Epithelial cell of esophagus (primary cell): ENCODE measurements at regions not wholly inside any gene's neighbourhood (a gene's known extent, or its start where the extent isn't known, plus 50 kb on each side); places are given as distances from the start of the nearest gene placed in this dataset.

Experiments
- DNase-seq: peaks from one replicate; pipeline ENCODE4 v3.0.0; 2010; ENCODE audit warnings: low read depth
- H3K4me3 ChIP-seq: 2 replicates; pipeline ENCODE4 v1.5.1; 2011; ENCODE audit warnings: mild to moderate bottlenecking, low read length, control low read depth
- CTCF ChIP-seq: IDR thresholded peaks from 2 replicates; pipeline ENCODE4 v1.5.1; 2011; ENCODE audit warnings: low read depth, mild to moderate bottlenecking, low read length, control low read depth, inconsistent platforms; ENCODE audit not compliant: insufficient read depth; ENCODE audit errors: missing control alignments

- no peak overlapping the region for H3K4me3 ChIP-seq
- no peak for TF ChIP-seq CTCF
- peak; percentile 73 for DNase-seq
These were observed 113.3 kb downstream of the ADRB2 start for GRCh38 chr5:148939676-148940075.

GRCh38 chr5:148941810-148942209 lies 115.4 kb downstream of the ADRB2 start:
- TF ChIP-seq CTCF = no peak
- no peak for DNase-seq
- H3K4me3 ChIP-seq = no peak overlapping the region

- H3K4me3 ChIP-seq = no peak overlapping the region
- no peak for TF ChIP-seq CTCF
- DNase-seq = peak; percentile 93
These were observed 112.9 kb downstream of the SH3TC2 start for GRCh38 chr5:148949841-148950470.

GRCh38 chr5:148950471-148950863 lies 112.4 kb downstream of the SH3TC2 start:
- DNase-seq = no peak
- TF ChIP-seq CTCF = no peak
- no peak overlapping the region for H3K4me3 ChIP-seq

DNA sequence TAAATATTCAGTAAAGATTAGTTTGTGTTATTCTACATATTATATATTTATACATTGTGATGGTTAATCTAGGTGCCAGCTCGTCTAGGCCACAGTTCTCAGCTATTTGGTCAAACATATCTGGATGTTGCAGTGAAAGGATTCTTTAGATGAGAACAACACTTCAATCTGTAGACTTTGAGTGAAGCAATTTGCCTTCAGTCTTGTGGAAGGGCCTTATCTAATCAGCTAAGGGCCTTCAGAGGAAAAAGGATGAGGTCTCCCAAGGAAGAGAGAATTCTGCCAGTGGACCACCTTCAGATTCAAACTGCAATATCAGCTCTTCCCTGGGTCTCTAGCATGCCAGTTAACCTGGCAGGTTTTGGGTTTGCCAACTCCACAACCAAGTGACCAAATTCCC lies 112.0 kb downstream of the SH3TC2 start:
- no peak for TF ChIP-seq CTCF
- H3K4me3 ChIP-seq = no peak overlapping the region
- DNase-seq = no peak

GRCh38 chr5:148951612-148952011 lies 111.2 kb downstream of the SH3TC2 start:
- DNase-seq = no peak
- TF ChIP-seq CTCF = no peak
- H3K4me3 ChIP-seq = no peak overlapping the region
